Upper lobe of left lung (tissue), 4 donors: ENCODE measurements at regions not wholly inside any gene's neighbourhood (a gene's known extent, or its start where the extent isn't known, plus 50 kb on each side); places are given as distances from the start of the nearest gene placed in this dataset.

ENCODE experiments used
- CTCF ChIP-seq, 6 experiments: fragments of 450-650 bp in 4 of 6; fragments of 200-600 bp in 2 of 6; sonication (generic) in 2 of 6; IDR thresholded peaks; one replicate each; pipeline ENCODE4 v1.5.1; 2016 to 2019; ENCODE audit warnings: antibody characterized with exemption in 6 of 6
- EP300 ChIP-seq, 4 donors: sonication (generic); formaldehyde crosslinking; IDR thresholded peaks; one replicate each; pipeline ENCODE4 v1.5.1; 2017; ENCODE audit warnings: antibody characterized with exemption in 4 of 4, control low read depth in 2 of 4
- POLR2A ChIP-seq, 4 donors: fragments of 450-650 bp; IDR thresholded peaks; one replicate each; pipeline ENCODE4 v1.5.1; 2016 to 2017; ENCODE audit warnings: antibody characterized with exemption in 4 of 4, mild to moderate bottlenecking in 2 of 4
- POLR2AphosphoS5 ChIP-seq, 2 donors: sonication (generic); formaldehyde crosslinking; IDR thresholded peaks; one replicate each; pipeline ENCODE4 v1.5.1; 2017; ENCODE audit warnings: antibody characterized with exemption in 2 of 2

- no peak for TF ChIP-seq CTCF (IDR thresholded peaks at IDR 0.05)
- TF ChIP-seq POLR2A (IDR thresholded peaks at IDR 0.05) = no peak
- no peak for TF ChIP-seq EP300 (IDR thresholded peaks at IDR 0.05)
- TF ChIP-seq POLR2AphosphoS5 (IDR thresholded peaks at IDR 0.05) = no peak
Observed at GRCh38 chrX:81537723-81538122, 335.8 kb downstream of the SH3BGRL start.
